HG03045 (cell line): ENCODE measurements at regions not wholly inside any gene's neighbourhood (a gene's known extent, or its start where the extent isn't known, plus 50 kb on each side); places are given as distances from the start of the nearest gene placed in this dataset.
"Not testable (repeated sequence)": the region's sequence is repeated elsewhere in the genome, so short reads cannot be mapped to it uniquely, and the experiment has no call there.

Experiments used
- ATAC-seq: cut with Tn5 transposase; IDR thresholded peaks from one replicate; pipeline ENCODE4 v1.9.1; 2021; ENCODE audit warnings: mild to moderate bottlenecking, moderate library complexity; ENCODE audit not compliant: unreplicated experiment

DNA sequence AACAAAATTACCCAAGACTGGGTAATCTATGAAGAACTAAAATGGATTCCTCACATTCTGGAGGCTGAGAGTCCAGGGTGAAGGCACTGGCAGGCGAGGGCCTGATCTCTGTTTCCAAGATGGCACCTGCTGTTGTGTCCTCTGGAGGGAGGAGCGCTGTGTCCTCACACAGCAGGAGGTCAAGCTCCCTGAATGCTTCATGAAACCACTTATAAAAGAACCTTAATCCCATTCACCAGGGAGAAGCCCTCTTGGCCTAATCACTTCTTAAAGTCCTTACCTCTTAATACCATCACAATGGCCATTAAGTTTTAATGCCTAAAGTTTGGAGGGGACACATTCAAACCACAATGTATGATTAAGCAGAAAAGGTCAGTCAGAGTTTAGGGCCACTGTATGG is 172.4 kb downstream of the EMP1 start:
- no peak for ATAC-seq

DNA sequence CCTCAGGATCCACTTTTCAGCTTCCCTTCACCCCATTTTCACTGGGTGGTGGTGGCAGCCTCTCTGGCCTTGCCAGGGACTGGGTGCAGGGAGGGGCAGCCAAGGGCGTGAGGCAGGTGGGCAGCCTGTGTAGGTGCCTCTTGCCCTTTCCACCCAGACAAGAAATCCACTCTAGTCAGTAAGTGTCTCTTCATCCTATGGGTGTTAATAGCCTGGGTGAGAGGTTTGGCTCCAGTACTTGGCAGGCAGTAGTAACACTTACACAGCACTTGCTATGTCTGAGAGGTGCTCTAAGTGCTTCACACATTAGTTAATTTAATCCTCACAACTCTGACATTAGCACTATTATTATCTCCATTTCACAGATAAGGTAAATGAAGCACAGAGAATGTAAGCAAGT is 171.9 kb downstream of the EMP1 start:
- no peak for ATAC-seq

DNA sequence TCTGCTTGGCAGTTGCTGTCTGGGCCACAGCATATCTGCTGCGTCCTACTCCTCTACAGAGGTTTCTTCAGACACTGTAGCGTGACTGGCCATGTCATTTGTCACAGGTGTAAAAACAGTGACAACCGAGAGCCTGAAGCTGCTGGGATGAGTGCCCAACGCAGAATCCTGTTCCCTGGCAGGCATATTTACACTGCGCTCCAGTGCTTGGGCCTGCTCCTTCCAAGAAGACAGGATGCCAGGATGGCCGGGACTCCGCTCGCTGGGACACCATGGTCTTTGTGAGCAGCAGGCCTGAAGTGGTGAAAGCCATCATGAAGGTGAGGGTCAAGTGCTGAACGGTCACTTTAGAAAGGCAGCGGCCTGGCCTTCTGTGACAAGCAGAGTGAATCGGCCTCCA is 171.4 kb downstream of the EMP1 start:
- ATAC-seq: no peak

DNA sequence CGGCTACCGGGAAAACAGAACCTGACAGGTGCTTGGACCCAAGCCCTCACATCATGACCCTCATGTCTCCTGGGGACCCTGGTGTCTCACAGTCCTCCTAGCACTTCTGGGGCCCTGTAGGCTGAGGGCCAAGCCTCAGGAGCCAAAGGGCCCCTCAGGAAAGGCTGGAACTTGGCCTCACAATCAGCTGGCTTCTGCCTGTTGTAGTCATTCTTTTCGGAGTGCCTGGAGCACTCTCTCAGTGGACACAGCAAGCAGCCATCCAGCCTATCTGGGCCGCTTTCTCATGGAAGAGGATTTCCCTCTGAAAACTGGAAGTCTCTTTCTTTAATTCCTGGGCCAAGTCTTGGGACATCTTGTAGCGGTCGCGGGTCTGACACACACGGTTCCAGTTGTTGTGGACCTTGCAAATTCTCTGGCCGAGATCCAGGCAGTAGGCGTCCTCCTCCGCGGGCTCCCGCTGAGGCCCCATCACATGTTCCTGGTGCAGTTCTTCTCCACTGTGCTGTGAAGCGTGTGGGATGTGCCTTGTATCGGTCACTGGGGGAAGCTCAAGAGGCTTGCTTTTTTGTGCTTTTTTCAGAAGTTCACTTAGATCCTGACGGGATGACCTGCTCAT is 169.3 kb downstream of the EMP1 start:
- ATAC-seq: no peak

DNA sequence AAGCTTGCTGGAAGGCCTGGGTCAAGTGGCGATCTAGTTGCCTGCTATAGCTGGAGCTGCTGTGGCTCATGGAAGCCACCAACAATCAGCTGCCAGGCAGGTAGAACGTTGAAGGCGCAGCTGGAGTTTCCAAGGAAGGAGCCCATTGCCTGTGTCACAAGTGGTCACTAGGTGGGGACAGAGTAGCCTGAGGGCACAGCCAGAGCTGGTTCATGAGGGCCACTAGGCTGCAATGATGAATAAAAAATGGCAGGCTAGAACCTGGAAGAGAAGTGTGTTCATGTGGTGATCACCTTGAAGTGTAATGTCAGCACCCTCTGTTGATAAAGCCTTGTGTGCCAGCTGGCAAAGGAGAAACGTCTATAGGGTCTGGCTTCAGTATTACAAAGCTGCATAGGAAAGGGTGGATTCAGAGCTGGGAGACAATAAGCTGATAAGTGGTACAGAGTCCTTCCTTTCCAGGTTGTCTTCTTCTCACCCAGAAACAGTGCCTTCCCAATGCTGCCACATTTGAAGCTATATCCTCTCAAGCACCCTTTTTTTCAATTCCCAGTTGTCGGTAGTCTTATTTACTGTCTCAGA is 165.8 kb downstream of the EMP1 start:
- no peak for ATAC-seq

DNA sequence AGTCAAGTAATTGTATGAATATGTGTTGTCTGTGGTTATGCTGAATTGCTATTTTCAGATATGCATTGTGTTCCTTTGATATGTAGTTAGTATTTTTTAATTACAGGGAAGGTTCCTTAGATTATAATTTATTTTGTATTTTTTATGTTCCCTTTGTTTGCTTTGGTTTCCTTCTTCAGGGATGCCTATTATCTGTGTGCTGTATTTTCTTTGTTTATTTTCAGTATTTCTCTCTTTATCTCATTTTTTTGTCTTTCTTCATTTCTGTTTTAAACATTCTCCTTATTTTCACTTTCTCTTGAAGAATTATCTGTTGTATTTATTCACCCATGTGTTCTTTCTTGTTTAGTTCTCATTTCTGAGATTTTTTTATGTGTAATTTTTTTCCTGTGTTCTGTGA is 163.1 kb downstream of the EMP1 start:
- ATAC-seq: no peak

DNA sequence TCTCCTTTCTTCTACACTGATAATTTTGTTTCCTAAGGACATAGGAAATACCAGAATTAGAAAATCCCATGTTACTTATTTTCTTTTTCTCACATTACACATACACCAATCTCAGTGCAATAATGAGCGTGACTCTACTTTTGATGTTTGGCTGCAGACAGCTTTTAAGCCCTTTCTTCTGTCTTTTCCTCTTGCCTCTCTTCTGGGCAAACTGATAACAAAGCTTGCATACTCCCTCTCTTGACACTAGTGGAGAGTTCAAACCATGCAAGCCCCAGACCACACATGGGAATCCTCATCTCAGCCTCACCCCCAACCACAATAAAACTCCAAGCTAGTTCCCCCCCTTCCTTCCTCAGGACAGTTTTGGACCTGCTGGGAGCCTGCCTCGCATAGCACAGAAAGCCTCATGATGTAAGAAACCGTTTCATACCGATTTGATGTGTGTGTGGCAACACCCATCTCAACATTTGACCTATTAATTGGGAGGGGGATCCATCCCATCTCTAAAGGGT is 161.9 kb downstream of the EMP1 start:
- no peak for ATAC-seq

DNA sequence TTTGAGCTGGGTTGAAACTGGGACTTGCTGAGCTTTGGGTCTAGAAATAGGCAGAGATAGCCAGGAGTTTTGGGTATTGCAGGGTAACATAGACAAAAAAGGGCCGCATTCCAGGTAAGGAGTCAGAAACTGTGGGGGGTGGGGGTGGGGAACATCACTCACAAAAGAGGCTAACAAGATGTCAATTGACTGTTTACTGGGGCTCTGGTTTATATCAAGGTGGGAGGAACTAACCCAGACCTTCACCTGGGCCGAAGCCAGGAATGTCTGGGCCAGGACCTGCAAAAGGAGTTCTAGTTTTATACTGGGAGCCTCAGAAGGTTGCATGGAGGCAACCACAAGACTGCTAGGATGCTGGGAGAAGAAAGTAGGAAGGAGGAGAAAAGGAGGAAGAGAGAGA is 154.4 kb downstream of the EMP1 start:
- no peak for ATAC-seq

DNA sequence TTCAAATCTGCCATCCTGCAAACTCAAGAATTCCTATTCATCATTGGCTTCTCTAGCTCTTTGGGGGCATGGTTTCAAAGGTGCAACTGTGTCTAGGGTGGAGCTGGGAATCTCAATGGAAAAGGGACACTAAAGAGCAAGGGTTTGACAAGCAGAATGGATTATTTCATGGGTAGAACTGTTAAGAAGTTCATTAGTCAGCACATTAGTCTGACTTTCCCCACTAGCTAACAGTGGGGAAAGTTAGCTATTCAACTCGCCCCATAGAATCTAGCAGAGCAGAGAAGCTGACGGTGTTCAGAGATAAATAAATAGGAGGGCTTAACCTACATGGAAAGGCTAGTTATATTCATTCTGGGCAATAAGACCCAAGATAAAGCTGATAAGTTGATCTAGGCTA is 153.9 kb downstream of the EMP1 start:
- no peak for ATAC-seq

DNA sequence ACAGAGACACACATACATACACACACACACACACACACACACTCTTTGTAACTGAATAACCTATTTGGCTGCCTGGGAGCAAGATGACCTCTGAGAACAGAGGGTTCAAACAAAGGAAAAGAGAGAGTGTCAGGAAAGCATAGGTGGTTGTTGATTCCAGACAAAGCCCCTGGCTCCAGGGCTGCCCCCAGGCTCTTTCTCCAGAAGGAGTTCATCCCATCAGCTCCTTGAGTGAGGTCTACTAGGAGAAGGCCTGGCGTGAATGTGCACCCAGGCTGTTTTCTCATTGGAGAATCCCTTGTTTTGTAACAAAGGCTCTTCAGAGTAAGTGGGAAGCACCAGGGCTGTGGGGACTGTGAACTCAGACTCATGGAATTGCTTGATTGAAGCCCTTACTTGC is 151.9 kb downstream of the EMP1 start:
- ATAC-seq: no peak

DNA sequence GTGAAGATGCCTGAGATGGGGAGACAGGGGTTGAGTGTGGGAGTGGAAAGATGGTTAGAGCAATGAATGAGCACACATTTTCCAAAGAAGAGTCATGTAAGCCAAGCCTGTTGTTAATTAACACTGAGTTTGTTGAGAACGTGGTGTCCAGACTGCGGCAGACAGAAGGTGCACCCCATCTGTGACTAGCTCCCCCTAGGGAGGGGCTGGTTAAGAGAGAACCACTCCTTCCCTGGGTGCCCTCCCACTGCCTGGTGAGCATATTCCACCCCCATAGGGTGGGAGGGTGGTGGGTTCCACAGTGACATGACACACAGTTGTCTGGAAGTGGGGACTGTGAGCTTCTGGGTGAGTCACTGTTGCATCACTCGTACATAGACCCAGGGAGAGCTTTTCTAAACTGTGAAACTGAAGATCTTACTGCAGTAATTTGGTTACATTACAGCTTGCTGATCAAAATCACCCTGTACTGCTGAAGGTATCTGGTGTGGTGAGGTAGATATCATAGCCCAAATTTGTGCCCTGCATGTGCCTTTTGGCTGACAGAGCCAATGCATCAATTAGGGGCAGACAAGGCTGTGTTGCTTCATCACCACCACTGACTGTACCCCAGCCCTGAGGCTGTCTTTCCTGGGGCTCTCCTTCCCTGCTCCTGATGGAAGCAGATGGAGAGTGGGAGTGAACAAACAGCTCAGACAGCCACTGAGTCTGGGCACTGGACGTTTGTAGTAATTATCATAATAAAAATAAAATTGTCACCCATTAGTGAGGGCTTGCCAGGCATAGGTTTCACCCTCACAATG is 150.9 kb downstream of the EMP1 start:
- no peak for ATAC-seq

DNA sequence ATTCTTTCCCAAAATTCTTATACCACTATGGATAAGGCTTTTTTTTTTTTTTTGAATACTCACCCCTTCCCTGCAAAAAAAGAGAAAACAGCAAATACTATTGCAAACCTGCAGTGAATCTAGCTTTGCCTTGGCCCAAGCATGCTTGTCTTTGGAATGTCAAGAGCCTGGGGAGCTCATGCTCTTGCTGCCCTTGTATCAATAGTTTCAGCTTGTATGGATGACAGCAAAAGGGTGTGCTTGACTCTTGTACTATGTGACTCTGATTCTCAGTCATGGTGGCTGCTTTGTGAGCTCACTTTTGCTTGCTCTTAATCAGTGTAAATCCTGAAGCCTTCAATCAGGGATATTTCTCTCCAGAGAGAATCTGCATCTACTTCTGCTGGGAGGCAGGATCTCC is 149.2 kb downstream of the EMP1 start:
- no peak for ATAC-seq

DNA sequence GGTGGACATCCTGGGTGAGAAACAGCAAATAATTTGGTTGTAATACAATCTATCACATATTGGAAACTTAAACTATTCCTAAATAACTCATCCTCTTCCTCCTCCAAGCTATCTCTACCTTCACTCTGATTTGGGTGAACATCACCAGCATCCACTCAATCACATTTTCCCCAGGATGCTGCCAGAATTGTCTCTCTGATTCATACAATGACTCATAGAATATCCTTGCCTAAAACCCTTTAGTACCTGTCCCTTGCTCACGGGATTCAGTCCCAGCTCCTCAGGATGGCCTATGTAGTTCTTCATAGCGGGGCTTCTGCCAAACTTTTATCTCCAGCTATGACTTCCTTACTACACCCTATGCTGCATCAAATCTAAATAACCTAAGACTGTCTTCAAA is 146.8 kb downstream of the EMP1 start:
- ATAC-seq: no peak

DNA sequence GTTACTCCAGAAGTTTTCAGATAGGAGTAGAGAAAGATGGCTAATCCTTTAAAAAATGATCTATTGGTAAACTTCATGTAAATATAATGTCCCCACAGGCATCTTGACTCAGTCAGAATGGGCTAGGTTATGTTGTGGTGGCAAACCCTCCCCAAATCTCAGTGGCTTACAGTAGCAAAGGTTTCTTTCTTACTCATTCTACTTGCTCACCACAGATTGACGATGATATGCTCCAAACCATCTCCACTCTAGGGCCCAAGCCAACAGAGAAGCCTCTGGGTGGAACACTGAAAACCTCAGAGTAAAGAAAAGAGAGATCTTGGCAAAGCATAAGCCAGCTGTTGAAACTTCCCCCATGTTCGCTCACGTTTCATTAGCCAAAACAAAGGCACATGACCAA is 146.4 kb downstream of the EMP1 start:
- ATAC-seq: no peak

DNA sequence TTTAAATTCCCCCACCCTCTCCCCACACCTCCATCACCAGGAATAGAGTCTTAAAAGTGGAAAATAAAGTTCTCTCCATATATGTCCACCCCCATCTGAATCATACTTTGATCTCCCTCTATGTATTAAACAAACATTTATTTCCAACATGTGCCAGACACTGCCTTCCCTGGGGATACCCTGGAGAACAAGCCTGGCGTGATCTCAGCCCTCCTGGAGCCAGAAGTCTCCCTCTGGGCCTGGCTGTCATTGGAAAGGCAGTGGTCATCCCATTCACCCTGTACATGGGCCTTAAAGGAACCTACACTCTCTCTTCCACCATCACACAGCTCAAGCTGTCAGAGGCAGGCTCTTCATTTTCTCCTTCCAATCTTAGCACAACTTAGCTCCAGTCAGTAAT is 143.6 kb downstream of the EMP1 start:
- ATAC-seq: no peak

DNA sequence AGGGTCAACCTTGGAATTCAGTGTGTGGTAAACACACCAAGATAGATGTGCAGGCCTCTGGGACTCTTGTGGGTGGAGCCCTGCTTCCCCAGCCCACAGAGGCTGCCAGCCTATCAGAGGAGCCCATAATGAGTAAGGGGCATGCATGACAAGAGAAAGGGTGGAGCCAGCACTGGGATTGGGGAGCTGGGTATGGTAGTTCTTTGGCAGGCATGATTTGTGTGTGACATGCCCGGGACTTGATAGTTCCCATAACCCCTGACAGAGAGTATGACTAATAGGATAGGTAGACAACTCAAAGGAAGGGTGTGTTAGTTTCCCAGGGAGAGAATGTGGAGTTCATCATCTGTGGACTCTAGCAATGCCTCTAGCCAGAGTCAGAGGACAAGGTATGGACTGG is 143.0 kb downstream of the EMP1 start:
- ATAC-seq: no peak

DNA sequence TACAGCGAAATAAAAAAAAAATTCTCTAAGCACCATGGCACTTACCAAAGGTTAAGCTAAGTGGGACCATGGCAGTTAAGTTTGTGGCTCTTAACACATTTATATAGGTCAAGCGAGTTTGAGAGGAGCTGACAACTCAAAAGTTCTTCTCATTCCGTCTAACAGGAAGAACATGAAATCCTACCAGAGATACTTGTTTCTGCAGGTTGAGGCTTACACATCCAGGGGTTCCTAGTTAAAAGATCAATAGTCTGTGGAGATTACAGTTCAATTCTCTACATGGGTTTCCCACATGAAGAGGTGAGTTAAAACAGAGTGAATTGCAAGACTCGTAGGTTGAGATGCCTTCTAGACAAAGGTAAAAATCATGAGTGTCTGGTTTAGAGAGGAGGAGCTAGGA is 142.6 kb downstream of the EMP1 start:
- no peak for ATAC-seq

DNA sequence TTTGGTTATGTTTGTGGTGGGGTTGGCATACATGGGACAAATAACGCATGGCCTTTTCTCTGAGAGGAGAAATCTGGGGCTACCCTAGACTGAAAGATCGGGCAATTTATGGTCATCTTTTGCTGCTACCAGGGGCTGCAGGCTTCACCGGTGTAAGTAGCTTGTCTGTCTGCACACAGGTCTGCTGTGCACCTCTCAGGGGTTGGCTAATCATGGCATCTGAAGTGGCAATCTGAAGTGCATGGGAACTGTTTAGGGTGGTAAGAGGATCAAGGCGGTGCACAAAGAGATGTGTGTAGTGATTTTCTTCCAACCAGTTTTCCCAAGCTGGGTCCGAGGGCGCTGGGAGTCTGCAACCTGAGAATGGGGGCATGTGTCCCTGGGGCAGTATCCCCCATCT is 141.3 kb downstream of the EMP1 start:
- ATAC-seq: no peak

DNA sequence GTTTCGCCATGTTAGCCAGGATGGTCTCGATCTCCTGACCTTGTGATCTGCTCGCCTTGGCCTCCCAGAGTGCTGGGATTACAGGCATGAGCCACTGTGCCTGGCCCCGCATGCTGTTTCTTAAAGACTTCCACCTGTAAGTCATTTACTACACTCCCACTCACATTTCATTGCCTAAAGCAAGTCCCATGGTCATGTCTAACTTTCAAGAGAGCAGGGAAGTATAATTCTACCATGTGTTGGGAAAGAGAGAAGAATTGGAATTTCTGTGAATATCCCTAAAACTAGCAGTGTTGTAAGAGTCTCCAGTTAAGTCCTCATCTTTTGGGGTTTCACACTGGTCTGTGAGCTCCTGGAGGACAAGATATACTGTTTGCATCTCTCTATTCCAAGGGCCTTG is 139.7 kb downstream of the EMP1 start:
- ATAC-seq: no peak

DNA sequence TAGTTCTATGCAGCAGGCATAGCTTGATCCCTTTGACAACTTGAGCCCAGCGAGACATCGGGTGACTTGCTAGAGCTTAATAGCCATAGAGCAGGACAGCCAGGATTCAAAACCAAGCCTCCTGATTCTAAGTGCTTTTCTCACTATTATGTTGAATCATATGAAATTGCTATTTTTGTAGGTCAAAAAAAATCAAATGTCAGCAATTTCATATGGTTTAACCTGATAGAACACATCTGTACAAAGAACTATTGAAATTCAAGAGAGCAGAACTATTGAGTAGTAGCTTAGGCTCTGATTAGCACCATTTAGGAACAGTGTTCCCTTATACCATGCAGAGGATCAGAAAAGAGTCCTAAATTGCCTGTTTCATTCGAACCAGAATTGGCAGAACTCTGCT is 132.0 kb downstream of the EMP1 start:
- ATAC-seq: no peak

DNA sequence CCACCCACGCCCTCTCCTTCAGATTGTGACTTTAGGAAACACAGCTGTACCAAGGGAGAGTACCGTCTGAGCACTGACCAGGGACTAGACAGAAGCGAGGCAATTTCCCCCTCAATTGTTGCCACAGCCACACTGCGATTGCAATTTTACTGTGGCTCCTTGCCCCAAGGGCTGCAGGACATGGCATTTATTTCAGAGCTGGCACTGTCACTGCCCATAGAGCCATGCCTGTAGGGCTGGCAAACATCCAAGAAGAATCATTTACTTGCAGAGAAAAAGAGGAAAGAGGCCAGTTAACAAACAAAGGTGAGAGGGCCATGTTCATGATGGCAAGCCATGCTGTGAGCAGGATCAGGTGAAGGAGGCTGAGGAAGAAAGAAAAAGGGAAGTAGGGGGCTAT is 129.6 kb downstream of the EMP1 start:
- ATAC-seq: no peak

DNA sequence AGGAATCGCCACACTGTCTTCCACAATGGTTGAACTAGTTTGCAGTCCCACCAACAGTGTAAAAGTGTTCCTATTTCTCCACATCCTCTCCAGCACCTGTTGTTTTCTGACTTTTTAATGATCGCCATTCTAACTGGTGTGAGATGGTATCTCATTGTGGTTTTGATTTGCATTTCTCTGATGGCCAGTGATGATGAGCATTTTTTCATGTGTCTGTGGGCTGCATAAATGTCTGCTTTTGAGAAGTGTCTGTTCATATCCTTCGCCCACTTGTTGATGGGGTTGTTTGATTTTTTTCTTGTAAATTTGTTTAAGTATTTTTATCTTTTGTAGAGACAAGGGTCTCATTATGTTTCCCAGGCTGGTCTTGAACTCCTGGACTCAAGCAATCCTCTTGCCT is 128.5 kb downstream of the EMP1 start:
- ATAC-seq: not testable (repeated sequence)
